ENCODE measurements at regions not wholly inside any gene's neighbourhood (a gene's known extent, or its start where the extent isn't known, plus 50 kb on each side); places are given as distances from the start of the nearest gene placed in this dataset.

DNA sequence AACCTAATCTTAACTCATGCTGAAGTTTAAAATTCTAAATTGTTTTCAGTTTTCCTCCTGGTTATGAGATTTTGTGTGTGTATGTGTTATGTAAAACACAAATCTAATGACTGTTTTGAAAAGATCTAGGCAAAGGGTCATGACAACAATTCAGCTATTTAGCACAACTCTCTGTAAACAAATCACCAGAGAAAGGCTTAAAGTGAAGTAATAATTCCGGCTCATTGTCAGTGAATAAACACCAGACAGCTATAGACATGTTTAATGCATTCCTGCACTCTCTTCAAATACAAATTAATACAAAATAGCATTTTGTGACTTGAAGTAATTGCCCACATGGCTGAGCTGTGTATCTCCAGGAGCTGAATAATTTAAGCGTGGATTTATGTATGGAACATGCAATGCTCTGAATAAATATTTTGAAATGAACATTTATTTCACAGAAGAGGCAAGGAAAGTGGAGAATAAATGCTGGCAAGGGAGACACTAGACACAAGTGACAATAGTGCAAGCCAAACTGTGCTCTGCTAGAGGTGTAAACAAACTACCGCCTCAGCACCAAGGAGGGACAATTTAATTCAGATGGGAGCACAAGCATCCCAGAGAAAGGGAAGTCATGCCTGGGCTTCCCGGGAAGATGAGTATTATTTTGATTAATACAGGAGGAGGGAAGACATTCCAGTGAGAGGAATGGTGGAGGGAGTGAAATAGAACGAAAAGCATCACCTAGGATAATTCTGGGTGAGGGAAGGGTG, 133.6 kb upstream of the XPO1 start:
- intact Hi-C loops (cut with DNase I) = loop anchor here in 2 of 10 donors (2.0 to 5.0 kb wide), 2 partner anchors 23 to 91 kb away; no protein-coding TSS in a partner anchor
- WGBS, 2 donors = 48 to 63% methylated on average over 5 of the region's 5 CpGs
- Histone ChIP-seq H3K4me1 (peaks cover 4 to 23% (median 19%) of the 10 kb centered on the region in 9 donors), H3K4me3 (peak overlapping the region in 8 of 10 donors; percentile 15 to 31 (median 26)), H3K9me3 (peaks cover 0 to 26% (median 0%) of the 10 kb centered on the region in 11 donors), H3K27me3 (no peaks in the 10 kb centered on the region), H3K36me3 (no peaks in the 10 kb centered on the region), H3K27ac (peak overlapping the region; percentile 70 to 89 (median 80))
- TF ChIP-seq, protein P1, sequence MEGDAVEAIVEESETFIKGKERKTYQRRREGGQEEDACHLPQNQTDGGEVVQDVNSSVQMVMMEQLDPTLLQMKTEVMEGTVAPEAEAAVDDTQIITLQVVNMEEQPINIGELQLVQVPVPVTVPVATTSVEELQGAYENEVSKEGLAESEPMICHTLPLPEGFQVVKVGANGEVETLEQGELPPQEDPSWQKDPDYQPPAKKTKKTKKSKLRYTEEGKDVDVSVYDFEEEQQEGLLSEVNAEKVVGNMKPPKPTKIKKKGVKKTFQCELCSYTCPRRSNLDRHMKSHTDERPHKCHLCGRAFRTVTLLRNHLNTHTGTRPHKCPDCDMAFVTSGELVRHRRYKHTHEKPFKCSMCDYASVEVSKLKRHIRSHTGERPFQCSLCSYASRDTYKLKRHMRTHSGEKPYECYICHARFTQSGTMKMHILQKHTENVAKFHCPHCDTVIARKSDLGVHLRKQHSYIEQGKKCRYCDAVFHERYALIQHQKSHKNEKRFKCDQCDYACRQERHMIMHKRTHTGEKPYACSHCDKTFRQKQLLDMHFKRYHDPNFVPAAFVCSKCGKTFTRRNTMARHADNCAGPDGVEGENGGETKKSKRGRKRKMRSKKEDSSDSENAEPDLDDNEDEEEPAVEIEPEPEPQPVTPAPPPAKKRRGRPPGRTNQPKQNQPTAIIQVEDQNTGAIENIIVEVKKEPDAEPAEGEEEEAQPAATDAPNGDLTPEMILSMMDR (IDR thresholded peaks at IDR 0.05) = no peak
- ATAC-seq (peak in 4 of 8 donors; percentile 18 to 46 (median 38)), DNase-seq (no peak)

DNA sequence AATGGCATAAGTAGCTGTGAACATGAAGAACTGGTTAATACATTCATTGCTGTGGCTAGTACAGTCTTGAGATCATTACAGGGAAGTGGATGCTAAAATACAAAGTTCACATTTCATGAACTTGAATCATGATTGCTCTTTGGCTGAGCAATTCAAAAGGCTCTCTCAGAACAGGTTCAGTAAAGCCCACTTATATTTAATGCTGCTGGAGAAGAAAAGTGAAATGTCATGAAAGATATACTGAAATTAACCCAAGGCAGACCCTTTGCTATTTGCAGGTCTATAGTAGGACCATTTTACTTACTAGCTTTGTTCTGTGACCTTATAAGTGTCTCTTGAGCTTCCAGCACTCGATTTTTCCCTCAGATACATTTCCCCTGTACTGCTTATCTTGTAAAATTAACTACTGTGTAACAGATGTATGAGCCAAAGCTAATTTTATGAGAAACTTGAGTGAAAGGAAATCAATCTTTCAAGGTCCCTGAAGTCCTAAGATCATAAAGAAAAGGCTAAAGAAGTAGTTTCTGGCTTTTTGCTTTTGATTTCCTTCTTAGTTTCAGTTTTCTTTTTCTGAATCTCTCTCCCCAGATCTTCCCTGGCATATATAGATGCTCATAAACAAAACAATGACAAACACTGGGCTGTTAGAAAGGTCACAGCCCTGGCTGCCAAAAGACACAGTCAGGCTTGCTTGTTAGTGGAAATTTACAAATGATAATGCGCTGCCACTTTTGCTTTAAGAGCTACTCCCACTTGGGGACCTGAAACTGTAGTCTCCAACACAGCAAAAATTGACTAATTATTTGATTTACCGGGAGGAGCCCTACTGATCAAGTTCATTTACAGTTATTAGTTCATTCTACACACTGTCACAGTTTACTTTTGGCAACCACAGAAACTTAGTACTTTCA, 132.7 kb upstream of the XPO1 start:
- TF ChIP-seq, protein P1 (IDR thresholded peaks at IDR 0.05) = no peak
- ATAC-seq = peak; percentile 78 to 92 (median 87)
- 6 to 7% methylated on average over 3 of the region's 3 CpGs for WGBS, 2 donors
- intact Hi-C loops (cut with DNase I) = loop anchor here in 2 of 10 donors (2.0 to 5.0 kb wide), 2 partner anchors 24 to 91 kb away; no protein-coding TSS in a partner anchor
- Histone ChIP-seq H3K9me3 (peaks cover 0 to 20% (median 0%) of the 10 kb centered on the region in 11 donors), H3K4me1 (peaks cover 4 to 23% (median 19%) of the 10 kb centered on the region in 9 donors), H3K4me3 (peak overlapping the region in 9 of 10 donors; percentile 8 to 31 (median 25)), H3K27ac (peak overlapping the region; percentile 70 to 89 (median 80)), H3K36me3 (no peaks in the 10 kb centered on the region), H3K27me3 (no peaks in the 10 kb centered on the region)
- peak; percentile 28 to 36 for DNase-seq

DNA sequence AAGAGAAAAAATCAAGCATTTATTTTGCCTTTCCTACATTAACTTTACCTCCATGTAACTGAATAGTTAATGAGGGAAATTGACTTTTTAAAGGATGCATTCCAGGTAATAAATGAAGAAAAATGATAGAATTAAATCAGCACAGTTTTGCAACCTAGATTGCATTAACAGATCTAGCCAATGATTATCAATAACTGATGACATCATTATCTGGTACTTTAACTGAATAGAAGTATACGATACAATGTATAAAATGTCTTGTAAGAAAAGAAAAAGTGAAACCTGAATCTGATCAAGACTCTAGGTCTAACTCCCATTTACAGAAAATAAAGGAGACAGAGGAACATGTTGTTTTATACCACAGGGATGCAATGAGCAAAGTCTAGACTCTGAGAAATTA, 126.0 kb upstream of the XPO1 start:
- H3K9me3 ChIP-seq = no peaks in the 10 kb centered on the region
- 96 to 100% methylated on average over 1 of the region's 1 CpG for WGBS, 2 donors
- intact Hi-C loops (cut with DNase I) = loop anchor here in 2 of 10 donors (5.0 kb wide), 2 partner anchors 98 to 127 kb away; partner anchors contain the start of gene XPO1 (in 1 of the 2)
- TF ChIP-seq, protein P1 (IDR thresholded peaks at IDR 0.05) = no peak
- no peak overlapping the region for H3K27ac ChIP-seq
- no peaks in the 10 kb centered on the region for H3K27me3 ChIP-seq
- H3K4me3 ChIP-seq = no peak overlapping the region
- DNase-seq (no peak), ATAC-seq (no peak)
- no peaks in the 10 kb centered on the region for H3K36me3 ChIP-seq
- peaks cover 0 to 24% (median 10%) of the 10 kb centered on the region in 9 donors for H3K4me1 ChIP-seq

DNA sequence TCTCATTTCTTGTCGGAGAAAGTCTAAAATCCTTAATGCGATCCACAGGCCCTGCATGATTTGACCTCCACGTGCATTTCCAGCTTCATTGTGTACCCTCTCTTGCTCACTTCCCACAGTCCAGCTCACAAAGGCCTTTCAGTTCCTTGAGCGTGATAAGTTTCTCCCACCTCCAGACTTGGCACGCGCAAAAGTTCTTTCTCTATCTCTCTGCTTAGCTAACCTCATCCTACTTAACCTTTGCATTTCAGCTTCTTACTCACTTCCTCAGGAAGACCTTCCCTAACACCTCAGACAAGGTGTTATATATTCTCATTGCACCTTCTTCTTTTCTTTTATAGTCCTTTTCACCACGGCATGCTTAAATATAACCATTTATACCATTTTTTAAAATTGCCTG, 124.8 kb upstream of the XPO1 start:
- intact Hi-C loops (cut with DNase I) = loop anchor here in 2 of 10 donors (5.0 kb wide), 2 partner anchors 99 to 126 kb away; partner anchors contain the start of gene XPO1 (in 1 of the 2)
- Histone ChIP-seq H3K27me3 (no peaks in the 10 kb centered on the region), H3K9me3 (no peaks in the 10 kb centered on the region), H3K4me3 (no peak overlapping the region), H3K27ac (no peak overlapping the region), H3K36me3 (no peaks in the 10 kb centered on the region), H3K4me1 (peaks cover 0 to 31% (median 17%) of the 10 kb centered on the region in 9 donors)
- ATAC-seq (no peak), DNase-seq (no peak)
- 69 to 75% methylated on average over 7 of the region's 7 CpGs for WGBS, 2 donors
- TF ChIP-seq, protein P1 (IDR thresholded peaks at IDR 0.05) = no peak

Measured in heart right ventricle (tissue), 16 donors.